SU-DHL-6 (cell line): ENCODE measurements at regions not wholly inside any gene's neighbourhood (a gene's known extent, or its start where the extent isn't known, plus 50 kb on each side); places are given as distances from the start of the nearest gene placed in this dataset.

Experiments
- H2AFZ ChIP-seq: fragments of 200-600 bp; sonication (generic); 2 replicates; pipeline ENCODE4 v1.6.1; 2014; ENCODE audit warnings: low read depth, mild to moderate bottlenecking, moderate library complexity, mixed read lengths, antibody characterized with exemption, low read length; ENCODE audit not compliant: severe bottlenecking
- H3F3A ChIP-seq: fragments of 200-600 bp; shearing (Covaris generic); 2 replicates; pipeline ENCODE4 v1.6.0; 2016; ENCODE audit warnings: antibody characterized with exemption, mild to moderate bottlenecking; ENCODE audit not compliant: insufficient read depth
- H3K27ac ChIP-seq: fragments of 200-600 bp; sonication (generic); 2 replicates; pipeline ENCODE4 v1.5.1; 2016; ENCODE audit warnings: low read depth, mild to moderate bottlenecking, low read length, moderate library complexity, mixed read lengths
- H3K27me3 ChIP-seq: fragments of 200-600 bp; sonication (generic), shearing (Covaris generic); 2 replicates; pipeline ENCODE4 v1.6.0; 2014; ENCODE audit warnings: mild to moderate bottlenecking, low read length
- H3K36me3 ChIP-seq: fragments of 200-600 bp; sonication (generic); 2 replicates; pipeline ENCODE4 v1.6.1; 2014; ENCODE audit warnings: mild to moderate bottlenecking, low read length, mixed read lengths
- H3K4me2 ChIP-seq: fragments of 300-600, 200-600 bp; shearing (Covaris generic), sonication (generic); 2 replicates; pipeline ENCODE4 v1.6.0; 2014; ENCODE audit warnings: low read length, low read depth, mild to moderate bottlenecking; ENCODE audit not compliant: poor library complexity, severe bottlenecking
- H3K4me3 ChIP-seq: fragments of 200-600 bp; sonication (generic); 2 replicates; pipeline ENCODE4 v1.5.1; 2014; ENCODE audit warnings: antibody characterized with exemption, low read length, mild to moderate bottlenecking, mixed read lengths; ENCODE audit not compliant: insufficient read depth, poor library complexity, severe bottlenecking
- H3K79me2 ChIP-seq: fragments of 200-600 bp; sonication (generic); 2 replicates; pipeline ENCODE4 v1.6.1; 2014; ENCODE audit warnings: mild to moderate bottlenecking, low read length, moderate library complexity; ENCODE audit not compliant: insufficient read depth
- H3K9ac ChIP-seq: fragments of 200-600 bp; sonication (generic); 2 replicates; pipeline ENCODE4 v1.7.0; 2014; ENCODE audit warnings: mild to moderate bottlenecking, low read length
- H3K9me2 ChIP-seq: fragments of 200-600 bp; sonication (generic); replicated peaks from 2 replicates; pipeline ENCODE4 v1.6.1; 2014; ENCODE audit warnings: low read length; ENCODE audit not compliant: insufficient read depth
- H3K9me3 ChIP-seq: fragments of 200-600 bp; sonication (generic); 2 replicates; pipeline ENCODE4 v1.6.1; 2014; ENCODE audit warnings: low read length, mixed read lengths; ENCODE audit not compliant: insufficient read depth
- H4K20me1 ChIP-seq: fragments of 200-600 bp; sonication (generic); 2 replicates; pipeline ENCODE4 v1.6.1; 2014; ENCODE audit warnings: low read depth, mild to moderate bottlenecking, antibody characterized with exemption, low read length, moderate library complexity, mixed read lengths
- CTCF ChIP-seq: fragments of 200-600 bp; sonication (generic); IDR thresholded peaks from one replicate; pipeline ENCODE4 v1.5.1; 2017; ENCODE audit warnings: antibody characterized with exemption, mild to moderate bottlenecking, low read length, moderate library complexity; ENCODE audit not compliant: insufficient read depth, poor library complexity, severe bottlenecking
- EZH2phosphoT487 ChIP-seq: fragments of 200-600 bp; sonication (generic), shearing (Covaris generic); conservative IDR thresholded peaks from 2 replicates; pipeline ENCODE4 v1.6.1; 2018; ENCODE audit warnings: mild to moderate bottlenecking, antibody characterized with exemption, low read length, moderate library complexity, mixed read lengths

- H3K27me3 ChIP-seq, result no peaks in the 10 kb centered on the region
- H3F3A ChIP-seq, result no peaks in the 10 kb centered on the region
- no peak overlapping the region for H3K27ac ChIP-seq
- H3K36me3 ChIP-seq, result no peaks in the 10 kb centered on the region
- H3K9ac ChIP-seq, result no peak overlapping the region
- H3K79me2 ChIP-seq, result no peaks in the 10 kb centered on the region
- H4K20me1 ChIP-seq, result no peaks in the 10 kb centered on the region
- no peak overlapping the region for H3K4me3 ChIP-seq
- no peak for TF ChIP-seq CTCF
- TF ChIP-seq EZH2phosphoT487, result no peak
- H3K9me2 ChIP-seq, result no peaks in the 10 kb centered on the region
- no peak overlapping the region for H2AFZ ChIP-seq
- no peak overlapping the region for H3K4me2 ChIP-seq
- no peaks in the 10 kb centered on the region for H3K9me3 ChIP-seq
Measured at GRCh38 chr7:38027884-38028455, 107.5 kb downstream of the EPDR1 start.

DNA sequence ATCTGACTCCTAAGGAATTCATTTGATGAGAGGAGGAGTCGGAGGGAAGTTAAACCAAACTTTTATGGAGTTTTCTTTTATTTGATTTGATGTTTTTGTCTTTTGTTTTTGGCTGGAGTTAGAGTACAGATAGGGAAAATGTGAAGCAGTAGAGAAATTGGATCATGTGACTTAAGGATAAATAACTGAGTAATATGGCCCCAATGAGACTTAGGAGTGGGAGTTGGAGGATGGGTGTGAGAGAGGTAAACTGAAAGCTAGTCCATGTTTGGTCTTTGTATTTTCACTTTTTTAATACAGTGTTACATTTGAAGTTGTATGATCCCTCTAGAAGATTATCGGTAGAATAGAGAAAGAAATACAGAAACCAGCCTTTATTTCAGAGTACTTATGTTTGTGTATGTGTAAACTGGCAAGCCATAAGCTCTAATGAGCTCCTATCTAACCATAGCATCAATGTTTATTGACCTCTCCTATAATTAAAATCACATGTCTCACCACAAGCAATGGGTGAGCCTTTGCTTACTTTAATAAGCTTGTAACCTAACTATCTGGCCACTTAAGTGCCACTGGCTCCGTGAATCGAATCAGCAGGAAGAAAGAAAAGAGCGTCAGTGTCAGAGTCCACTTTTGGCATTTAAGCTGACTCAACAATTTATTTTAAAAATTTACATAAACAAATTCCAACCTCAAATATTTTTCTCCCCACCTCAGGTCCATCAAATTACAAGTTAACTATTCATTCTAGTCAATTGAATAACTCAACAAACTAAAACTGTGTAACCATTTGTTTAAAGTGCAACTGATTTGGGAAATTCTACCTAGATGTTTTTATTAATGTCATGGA, 113.8 kb downstream of the EPDR1 start:
- TF ChIP-seq EZH2phosphoT487 (no peak), CTCF (no peak)
- H2AFZ ChIP-seq, result no peak overlapping the region
- H3K9ac ChIP-seq, result no peak overlapping the region
- no peak overlapping the region for H3K4me3 ChIP-seq
- no peaks in the 10 kb centered on the region for H3K36me3 ChIP-seq
- H3K9me3 ChIP-seq, result no peaks in the 10 kb centered on the region
- no peaks in the 10 kb centered on the region for H4K20me1 ChIP-seq
- H3K27ac ChIP-seq, result no peak overlapping the region
- H3K27me3 ChIP-seq, result no peaks in the 10 kb centered on the region; the same call in 1 of the 2 replicates
- H3K4me2 ChIP-seq, result no peak overlapping the region
- no peaks in the 10 kb centered on the region for H3F3A ChIP-seq
- no peaks in the 10 kb centered on the region for H3K9me2 ChIP-seq
- no peaks in the 10 kb centered on the region for H3K79me2 ChIP-seq

DNA sequence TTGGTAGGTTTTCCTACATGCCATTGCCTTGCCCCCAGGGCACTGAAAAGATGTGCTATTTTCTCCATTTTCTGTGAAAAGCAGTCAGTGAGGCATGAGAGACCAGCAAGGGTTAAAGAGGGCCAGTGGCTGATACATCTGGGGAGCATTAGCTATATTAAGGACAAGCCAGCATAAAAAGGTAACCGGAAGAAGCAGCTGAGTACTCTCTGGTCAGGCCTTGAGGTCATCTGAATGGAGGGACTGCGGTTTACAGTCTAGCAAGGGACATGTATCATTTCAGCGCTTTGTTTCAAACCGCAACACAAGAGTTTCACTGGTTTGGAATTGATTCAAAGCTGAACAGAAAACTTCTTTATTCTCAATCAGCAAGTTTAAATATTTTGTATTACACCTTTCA, 120.4 kb downstream of the EPDR1 start:
- H3K79me2 ChIP-seq, result no peaks in the 10 kb centered on the region
- H3K9me2 ChIP-seq, result no peaks in the 10 kb centered on the region
- H3K9ac ChIP-seq, result no peak overlapping the region
- no peak overlapping the region for H2AFZ ChIP-seq
- no peak overlapping the region for H3K27ac ChIP-seq
- no peaks in the 10 kb centered on the region for H3F3A ChIP-seq
- H4K20me1 ChIP-seq, result no peaks in the 10 kb centered on the region
- no peak overlapping the region for H3K4me2 ChIP-seq
- no peaks in the 10 kb centered on the region for H3K9me3 ChIP-seq
- H3K36me3 ChIP-seq, result no peaks in the 10 kb centered on the region
- TF ChIP-seq CTCF (no peak), EZH2phosphoT487 (no peak)
- H3K27me3 ChIP-seq, result no peaks in the 10 kb centered on the region; the same call in 1 of the 2 replicates
- no peak overlapping the region for H3K4me3 ChIP-seq
